ENCODE measurements at regions not wholly inside any gene's neighbourhood (a gene's known extent, or its start where the extent isn't known, plus 50 kb on each side); places are given as distances from the start of the nearest gene placed in this dataset.

GRCh38 chr3:106631373-106632108 lies 745.7 kb upstream of the CCDC54 start:
- TF ChIP-seq ZBTB33 (IDR thresholded peaks at IDR 0.05) (no peak), CTCF (IDR thresholded peaks at IDR 0.05; ENCODE audit: low read depth, low read length, missing input control) (no peak), RAD21 (IDR thresholded peaks at IDR 0.05) (no peak), TAF1 (conservative IDR thresholded peaks at IDR 0.05) (no peak), REST (IDR thresholded peaks at IDR 0.05) (no peak), GABPA (IDR thresholded peaks at IDR 0.05 in 1 of 2, conservative IDR thresholded peaks at IDR 0.05 in 1 of 2) (no peak)

Data from liver (tissue), 3 donors.